Daoy (cell line): ENCODE measurements at regions not wholly inside any gene's neighbourhood (a gene's known extent, or its start where the extent isn't known, plus 50 kb on each side); places are given as distances from the start of the nearest gene placed in this dataset.

Experiments used
- DNase-seq: peaks from one replicate; pipeline ENCODE4 v3.0.0-alpha.2; 2015; ENCODE audit warnings: low read depth

DNA sequence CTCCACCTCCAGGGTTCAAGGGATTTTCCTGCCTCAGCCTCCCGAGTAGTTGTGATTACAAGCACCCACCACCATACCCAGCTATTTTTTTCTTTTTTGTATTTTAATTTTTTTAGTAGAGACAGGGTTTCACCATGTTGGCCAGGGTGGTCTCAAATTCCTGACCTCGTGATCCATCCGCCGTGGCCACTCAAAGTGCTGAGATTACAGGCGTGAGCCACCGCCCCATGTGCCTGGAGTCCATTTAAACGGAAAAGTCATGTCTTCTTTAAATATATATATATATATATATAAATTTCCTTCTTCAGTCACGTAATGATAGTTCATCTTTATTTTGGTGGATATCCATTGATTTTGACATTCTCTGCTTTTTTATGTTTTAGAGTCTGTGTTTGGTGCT is 264.0 kb upstream of the PITX2 start:
- no peak for DNase-seq

DNA sequence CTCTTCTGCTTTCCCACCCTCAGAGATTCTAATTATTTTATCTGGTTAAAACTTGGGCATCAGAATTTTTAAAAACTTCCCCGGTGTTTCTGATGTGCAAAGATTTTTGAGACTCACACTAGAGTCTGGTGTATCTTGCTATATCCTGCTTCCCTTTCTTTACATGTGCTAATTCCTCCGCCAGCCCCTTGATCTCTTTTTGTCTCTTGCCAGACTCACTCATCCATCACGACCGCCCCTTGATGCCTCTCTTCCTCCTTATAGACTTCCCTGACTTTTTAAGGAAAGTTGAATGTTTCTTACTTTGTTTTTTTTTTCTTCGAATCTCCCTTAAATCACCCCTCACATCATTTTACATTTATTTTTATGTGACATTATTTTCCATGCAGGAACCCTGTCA is 274.9 kb upstream of the PITX2 start:
- no peak for DNase-seq

DNA sequence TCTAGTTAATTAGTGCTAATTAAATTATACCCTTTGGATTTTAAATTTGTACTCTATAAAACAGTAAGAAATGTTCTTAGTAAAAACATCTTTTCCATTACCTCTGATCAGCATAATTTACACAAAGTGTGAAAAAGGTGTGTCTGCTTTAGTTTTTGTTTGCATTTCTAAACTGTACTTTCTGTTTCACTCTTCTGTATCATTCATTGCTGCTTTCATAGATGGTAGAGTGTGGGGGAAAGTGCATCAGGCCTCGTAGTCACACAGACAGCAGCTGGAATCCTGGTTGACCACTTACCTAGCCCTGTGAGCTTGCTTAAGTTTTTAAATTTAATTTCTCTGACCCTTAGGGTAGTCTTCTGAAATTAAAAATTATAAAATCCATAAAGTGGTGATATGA is 275.4 kb upstream of the PITX2 start:
- DNase-seq, result no peak

DNA sequence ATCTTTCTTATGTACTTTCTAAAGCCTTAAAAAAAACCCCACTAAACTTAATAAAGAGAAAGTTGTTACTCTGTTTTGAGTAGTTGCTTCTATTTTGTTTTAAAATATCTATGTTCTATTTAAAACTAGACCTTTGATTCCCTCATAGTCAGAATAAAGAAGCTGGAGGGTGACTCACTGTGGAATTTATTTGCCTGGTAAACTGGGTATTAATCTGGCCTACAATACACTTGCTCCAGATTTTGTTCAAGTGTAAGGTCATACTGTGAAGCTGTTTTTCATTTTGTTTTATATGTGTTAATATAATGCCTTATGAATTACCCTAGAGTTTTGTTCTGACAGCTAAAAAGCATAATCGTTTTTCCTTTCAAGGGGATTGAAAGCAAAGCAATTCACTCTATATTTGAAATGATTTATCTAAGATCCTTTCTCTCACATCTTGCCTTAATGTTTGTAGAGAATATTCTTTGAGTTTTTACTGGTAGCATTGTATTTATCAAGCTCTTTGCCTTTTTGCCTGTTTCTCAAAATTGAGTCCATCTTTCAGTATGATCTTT is 277.4 kb upstream of the PITX2 start:
- DNase-seq, result no peak

DNA sequence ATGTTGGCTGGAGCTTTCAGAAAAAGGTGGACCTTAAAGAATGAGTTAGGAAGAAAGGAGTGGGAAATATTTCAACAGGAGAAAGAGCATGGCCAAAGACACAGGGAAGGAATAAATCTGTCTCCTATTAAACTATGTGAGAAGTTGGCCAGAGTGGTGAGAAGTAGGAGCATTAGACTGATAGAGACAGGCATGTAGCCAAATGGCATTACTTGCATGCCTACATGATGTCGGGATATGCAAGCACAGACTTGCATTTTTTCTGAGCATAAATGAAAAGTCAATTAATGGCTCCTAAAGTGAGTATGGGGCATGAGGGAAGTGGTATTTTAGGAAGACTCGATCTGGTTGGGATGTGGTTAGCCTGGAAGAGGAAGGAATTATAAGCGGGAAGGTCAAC is 279.6 kb upstream of the PITX2 start:
- no peak for DNase-seq

DNA sequence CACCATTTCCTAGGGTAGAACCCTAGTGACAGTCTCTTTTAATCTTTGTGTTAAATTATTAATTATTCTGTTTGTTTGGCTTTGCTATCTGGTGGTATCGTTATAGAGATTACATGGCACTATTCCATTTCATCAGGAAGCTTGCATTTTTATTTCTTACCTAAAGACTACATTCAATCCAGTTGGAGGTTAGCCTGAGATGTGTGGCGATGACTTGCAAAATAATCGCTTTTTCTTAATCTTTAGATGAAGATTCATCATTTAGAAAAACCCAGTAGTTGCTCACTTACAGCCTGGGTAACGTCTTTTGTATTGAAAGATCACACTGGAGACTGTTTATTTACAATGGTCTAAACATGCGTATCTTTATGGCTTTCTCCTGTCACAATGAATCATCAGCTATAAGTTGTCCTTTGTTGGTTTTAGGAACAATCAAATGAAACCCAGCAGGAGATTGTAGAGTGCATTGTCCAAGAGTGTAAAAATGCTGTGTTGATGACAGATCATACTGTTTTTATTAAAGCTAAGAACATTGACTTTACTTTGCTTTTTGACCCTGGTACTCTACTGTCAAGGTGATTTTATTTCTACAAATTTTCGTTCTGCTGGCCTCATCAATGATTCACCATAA is 281.7 kb upstream of the PITX2 start:
- peak; percentile 5 for DNase-seq

DNA sequence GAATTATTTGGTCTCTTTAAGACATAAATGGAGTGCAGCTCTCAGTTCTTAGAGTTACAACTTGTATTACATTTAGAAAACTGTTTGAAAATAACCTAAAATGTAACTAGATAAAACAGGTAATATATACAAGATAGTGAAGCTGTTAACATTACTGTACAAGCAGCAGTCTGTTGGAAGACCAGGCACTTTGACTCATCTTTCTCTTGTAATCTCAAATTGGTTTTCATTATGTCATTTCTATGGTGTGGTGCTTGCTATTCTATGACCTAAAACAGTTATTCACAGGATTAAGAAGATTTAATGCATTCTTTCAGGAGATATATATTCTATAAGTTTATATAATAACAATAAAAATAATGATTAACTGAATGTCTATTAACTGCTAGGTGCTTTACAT is 282.5 kb upstream of the PITX2 start:
- no peak for DNase-seq

DNA sequence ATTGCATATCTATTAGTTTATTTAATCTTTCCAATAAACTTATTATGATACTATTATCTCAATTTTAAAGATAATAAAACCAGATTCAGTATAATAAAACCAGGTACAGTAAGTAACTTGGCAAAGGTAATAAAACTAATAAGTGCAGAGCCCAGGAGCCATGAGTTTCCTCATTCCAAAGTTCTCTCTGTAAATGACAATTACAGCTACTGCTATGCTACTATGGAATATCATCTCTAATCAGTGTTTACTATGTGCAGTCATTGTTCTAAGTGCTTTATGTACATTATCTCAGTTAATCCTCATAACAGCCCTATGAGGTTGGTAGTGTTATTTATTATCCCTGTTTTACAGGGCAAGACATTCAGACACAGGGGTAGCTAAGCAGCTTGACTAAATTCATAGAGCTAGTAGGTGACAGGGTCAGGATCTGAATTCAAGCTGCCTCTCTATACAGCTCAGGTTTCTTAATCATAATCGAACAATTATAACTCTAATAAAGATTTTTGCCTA is 285.0 kb upstream of the PITX2 start:
- no peak for DNase-seq

DNA sequence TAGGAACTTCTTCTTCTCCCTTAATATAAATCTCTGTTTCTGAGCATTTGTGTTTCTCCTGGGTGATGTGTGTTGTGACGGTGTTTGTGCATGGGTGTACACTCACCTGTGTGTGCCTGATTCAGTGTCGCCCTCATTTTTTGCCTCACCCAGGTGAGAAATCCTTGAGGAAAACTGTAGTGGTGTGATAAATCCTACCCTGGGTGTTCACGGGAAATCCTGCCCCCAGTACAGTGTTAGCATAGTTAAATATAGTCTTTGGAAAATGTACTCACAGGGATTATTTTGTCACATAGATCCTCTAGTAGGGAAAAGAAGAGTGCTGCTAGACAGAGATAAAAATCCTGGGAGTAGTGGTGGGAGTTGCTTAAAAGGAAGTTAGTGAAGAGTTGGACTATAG is 291.9 kb upstream of the PITX2 start:
- DNase-seq, result no peak

DNA sequence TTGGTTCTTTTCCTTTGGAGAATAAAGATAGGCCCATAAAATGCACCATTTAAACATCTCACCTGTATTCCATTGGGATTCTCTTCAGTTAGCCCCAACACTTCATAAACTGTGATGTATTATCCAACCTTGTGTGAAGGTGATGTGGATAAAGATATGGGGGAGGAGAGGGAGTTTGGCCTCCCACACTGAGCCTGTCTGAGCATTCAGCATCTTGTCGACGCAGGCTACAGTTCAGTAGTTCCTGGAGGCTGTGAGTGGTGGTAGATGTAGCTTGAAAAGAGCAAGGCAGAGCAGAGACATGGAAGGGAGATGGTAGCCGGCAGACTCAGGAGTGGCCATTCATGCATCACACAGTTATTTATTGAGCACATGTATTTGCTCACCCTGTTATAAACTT is 292.4 kb upstream of the PITX2 start:
- DNase-seq, result no peak

DNA sequence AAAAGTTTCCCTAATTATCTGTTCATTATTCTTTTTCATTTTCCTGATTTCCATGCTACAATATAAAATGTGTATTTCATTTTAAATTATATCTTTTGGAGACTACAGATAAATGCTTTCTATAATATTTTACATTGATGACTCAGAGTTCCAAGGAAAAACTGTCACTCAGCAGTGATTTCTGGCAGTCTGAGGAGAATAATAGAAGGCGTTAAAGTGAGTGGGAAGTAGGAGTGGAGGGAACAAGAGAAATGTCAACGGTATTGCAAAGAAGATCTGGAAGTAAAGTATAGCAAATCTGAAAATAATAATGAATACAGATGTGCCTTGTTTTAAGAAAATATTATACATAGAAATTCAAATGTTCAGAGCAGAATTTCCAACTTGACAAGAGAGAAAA is 293.6 kb upstream of the PITX2 start:
- DNase-seq, result no peak

DNA sequence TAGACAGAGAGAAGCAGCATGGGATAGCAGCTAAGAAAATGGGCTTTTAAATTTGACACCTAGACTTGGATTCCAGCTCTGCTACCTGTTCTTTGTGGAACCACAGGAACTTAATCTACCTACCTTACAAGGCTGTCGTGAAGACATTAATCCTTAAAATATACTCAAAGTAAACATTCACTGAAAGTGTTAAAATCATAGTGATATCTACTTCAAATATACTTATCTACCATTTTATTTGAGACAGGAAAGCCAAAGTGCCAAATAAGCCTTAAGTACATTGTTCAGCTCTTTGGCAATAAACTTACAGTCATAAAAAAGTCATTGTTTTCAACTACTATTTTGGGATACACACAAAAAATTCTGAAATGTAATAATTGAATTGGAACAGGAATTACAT is 295.0 kb upstream of the PITX2 start:
- DNase-seq, result no peak

DNA sequence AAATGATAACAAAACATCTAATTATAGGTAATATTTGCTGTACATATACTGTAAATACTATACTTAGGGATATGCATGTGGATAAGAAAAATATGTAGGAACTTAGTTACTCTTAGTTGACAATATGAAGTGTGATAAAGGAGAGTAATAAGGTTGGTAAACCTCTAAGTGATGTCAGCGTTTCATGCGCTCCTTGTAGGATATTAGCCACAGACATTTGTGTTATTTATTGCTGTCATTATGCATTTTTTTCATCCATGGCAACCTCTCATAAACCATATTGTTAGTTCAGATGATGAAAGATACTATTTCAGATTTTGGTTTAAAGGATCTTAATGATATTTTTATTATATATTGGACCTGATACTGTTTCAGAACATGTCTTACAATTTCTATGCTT is 298.1 kb upstream of the PITX2 start:
- no peak for DNase-seq

DNA sequence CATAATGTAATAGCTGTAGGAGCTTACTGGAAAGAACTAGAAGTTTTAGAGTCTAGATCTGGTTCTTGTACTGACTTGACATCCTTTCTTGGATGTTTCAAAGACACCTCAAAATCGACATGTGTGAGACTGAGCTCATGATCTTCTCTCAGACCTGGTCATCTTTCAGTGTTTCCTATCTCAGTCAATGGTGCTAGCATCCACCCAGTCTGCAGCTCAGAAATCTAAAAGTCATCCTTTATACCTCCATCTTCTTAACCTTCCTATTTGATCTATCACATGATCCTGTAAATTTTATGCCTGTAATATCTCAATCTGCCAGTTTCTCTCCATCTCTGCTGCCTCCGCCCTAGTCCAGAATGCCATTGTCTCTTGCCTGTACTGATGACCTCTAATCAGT is 301.9 kb upstream of the PITX2 start:
- DNase-seq, result no peak

DNA sequence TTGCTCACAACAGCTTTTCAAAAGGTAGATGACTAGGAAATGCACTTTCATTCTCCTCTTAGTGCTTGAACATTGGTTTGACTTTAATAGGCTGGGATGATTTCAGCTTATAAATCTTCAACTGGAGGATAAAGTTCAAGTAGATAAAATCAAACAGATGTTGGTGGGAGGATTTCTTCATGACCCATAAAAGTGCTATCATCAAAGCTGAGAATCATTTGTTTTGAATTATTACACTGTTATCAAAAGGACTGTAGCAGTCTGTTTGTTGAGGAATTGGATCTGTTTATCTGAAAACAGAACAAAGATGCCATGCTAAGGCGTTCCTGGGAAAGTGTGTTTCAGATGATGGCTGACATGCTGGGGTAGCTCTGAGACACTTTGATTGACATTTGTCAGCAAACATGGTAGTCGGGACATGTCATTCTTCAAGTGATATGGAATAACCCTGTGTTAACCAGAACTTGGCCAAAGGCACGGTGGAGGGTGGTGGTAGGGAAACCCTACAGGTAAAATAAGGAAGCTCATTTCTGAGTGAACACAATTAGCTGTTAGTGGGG is 304.0 kb upstream of the PITX2 start:
- DNase-seq, result no peak

DNA sequence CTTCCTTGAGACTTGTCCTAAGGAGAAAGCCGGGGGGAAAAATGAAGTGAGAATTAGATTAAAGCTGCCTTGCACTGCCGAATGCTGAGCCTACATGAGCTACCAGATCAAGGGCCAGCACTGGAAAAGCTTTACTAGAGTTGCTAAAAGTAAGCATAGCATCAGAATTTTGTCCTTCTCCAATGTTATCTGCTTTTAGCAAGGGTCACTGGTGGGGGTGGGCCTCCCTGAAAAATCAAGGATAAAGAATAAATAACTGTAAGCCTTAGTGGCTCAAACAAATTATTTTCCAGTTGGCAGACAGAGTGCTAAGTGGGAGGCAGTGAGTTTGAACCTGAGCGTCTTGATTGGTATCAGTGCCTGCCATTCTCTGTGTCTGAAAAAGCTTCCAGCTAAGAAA is 310.5 kb upstream of the PITX2 start:
- DNase-seq, result no peak

DNA sequence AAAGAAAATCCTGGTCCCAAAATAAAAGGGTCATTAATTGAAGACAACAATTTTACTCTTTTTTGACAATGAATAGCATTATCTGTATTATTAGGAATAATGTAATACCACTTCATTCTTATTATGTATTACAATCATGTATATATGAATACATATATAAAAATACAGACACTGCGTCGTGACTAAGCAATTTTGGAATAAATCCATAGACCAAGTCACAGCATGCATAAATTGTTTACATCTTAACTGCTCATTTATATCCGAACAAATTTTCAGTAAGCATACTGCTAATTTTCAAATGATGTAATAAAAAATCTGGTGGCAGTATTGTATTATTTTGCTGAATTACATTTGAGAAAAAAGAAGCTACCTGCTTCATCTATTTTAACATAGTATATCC is 321.6 kb upstream of the PITX2 start:
- no peak for DNase-seq

DNA sequence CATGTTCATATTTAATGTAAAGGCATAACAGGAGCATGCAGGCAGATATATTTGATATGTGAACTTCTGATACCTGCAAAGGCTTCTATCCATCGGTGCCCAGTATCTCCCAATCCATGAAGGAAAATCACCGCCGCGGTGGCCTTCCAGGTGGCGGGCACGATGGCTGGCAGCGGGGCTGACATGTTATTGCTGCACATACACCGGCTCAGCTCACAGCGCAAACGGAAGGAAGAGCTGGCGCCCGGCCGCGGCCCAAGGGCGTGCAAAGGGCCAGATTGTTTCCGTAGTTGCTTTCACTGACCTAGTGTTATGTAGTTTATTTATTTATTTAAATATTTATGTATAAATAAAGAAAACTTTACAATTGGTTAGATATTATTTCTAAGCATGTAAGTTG is 322.7 kb upstream of the PITX2 start:
- DNase-seq, result no peak

DNA sequence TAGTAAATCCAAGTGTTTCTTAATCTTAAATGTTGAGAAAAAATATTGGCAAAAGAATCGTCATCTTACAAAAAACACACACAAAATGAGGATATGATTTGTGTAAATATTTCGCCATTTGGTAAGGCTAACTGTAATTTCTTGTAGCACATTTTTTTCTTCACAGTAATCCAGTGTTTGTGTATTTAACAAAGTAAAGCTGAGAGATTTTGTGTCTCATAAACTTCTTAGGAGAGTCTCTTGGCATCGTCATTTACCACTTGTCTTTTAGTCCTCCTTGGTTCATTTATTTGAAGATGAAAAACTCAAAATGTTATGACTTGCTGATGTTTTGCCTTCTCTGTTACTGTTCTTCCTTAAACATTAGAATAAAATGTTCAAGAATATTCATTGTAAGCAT is 326.7 kb upstream of the PITX2 start:
- DNase-seq, result no peak

DNA sequence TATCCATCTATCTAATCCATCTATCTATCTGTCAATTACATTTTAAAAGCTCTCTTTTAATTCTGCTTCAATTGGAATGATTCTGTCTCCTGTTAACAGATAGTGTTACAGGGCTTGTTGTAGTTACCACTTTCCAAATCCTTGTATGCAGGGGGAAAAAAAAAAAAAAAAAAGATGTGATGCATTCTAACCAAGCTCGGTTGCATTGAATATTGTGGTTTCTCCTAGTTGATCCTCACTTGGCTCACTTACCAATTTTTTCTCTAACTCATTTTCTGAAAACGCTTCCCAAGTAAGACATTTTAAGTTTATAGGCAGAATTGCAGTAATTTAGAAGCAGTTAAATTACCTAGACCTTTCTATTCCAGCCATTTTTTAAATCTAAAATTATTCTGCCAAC is 327.9 kb upstream of the PITX2 start:
- no peak for DNase-seq

DNA sequence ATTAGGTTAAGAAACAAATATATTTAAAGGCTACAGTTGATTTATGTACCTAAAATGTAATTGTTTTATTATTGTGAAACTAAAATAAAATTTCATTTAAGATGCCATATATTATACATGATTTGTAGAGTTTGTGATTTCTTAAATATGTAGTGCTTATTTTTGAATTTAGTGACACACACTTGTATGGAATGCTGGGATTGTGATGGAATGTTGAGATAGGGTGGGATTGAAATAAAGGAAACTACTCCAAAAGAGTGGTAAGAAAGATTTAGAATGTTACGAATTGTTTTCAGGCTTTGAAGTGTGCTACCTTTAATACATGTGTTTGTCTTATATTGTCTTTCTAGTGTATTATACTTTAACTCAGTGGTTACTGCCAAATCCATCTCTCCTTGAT is 330.3 kb upstream of the PITX2 start:
- no peak for DNase-seq

DNA sequence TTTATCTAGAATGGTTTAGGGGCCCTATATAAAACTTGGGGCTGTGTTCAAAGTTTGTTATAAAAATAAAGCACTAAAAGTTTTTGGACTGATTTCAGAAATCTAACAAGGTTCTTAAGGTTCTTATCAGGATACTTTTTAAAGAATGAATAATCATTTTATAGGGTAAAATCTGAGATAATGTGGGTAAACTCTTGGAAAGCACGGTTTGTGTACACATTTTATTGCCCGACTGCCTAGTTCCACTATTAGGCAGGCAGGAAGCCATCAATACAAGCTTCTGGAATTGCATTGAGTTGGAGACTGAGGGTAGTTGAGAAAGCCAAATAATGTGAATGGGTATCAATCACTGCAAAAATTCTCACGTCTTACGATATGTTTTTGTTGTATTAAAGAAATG is 331.0 kb upstream of the PITX2 start:
- no peak for DNase-seq

DNA sequence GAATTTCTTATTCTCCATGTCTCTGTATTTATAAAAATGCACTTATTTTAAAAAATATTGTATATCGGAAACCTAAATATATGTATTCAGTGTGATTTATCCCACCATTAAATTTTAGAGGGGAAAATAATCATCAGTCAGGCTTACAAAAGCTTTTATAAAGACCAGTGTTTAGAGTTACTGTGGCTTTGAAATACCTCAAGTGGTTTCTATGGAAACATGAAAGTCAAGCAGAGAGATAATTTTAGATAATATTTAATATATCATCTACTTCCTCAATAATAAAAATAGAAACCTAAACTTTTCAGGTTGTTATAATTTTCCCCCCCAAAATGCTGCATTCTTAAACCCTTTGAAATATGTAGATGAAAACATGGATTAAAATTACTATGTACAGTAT is 332.9 kb upstream of the PITX2 start:
- DNase-seq, result no peak
